Omental fat pad (tissue), 3 donors: ENCODE measurements at regions not wholly inside any gene's neighbourhood (a gene's known extent, or its start where the extent isn't known, plus 50 kb on each side); places are given as distances from the start of the nearest gene placed in this dataset.

Experiments used
- ATAC-seq: fragments of 150-250 bp; one replicate; pipeline ENCODE4 v1.9.1; 2016; ENCODE audit warnings: mild to moderate bottlenecking, moderate library complexity; ENCODE audit not compliant: low FRiP score
- DNase-seq: peaks from one replicate; pipeline ENCODE4 v3.0.0-alpha.2; 2019; ENCODE audit warnings: low spot score
- CTCF ChIP-seq, 3 donors: fragments of 450-650 bp; IDR thresholded peaks; one replicate each; pipeline ENCODE4 v1.5.1; 2016 to 2017; ENCODE audit warnings: antibody characterized with exemption in 3 of 3, mild to moderate bottlenecking in 3 of 3, moderate library complexity in 2 of 3

DNA sequence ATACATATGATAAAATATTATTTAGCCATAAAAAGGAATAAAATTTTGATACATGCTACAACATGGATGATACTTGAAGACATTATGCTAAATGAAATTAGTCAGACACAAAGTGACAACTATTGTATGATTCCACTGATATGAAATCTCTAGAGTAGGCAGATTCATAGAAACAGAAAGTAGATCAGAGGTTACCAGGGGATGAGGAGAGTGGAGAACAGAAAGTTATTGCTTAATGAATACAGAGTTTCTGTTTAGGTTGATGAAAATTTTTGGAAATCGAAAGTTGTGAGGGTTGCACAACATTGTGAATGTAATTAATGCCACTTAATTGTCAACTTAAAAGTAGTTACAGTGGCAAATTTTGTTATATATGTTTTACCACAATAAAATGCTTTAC lies 315.7 kb upstream of the USP25 start:
- TF ChIP-seq CTCF (IDR thresholded peaks at IDR 0.05), result no peak
- DNase-seq (no peak), ATAC-seq (no peak)

GRCh38 chr21:15415541-15416261 lies 314.1 kb upstream of the USP25 start:
- no peak for TF ChIP-seq CTCF (IDR thresholded peaks at IDR 0.05)
- DNase-seq, result no peak
- ATAC-seq, result no peak

DNA sequence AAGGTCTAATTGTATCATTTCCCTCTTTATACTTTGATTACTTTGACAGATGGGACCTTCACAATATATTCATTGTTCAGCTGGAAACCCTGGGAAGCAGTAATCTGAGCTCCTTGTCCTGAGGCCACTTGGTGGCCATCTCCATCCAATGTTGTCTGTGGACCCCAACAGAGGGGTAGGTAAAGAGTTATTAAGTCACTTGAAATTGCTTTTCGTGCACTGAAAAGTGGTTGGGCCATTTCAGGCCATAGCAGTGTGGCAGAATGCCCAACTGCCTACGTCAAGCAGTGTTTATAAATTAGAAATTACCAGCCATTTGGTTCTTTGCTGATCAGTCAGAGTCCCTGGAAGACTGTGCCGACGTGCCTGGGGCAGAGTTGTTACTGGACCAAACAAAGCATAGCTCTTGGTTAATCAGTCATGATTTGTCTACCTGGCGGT lies 308.3 kb upstream of the USP25 start:
- DNase-seq (no peak), ATAC-seq (no peak)
- no peak for TF ChIP-seq CTCF (IDR thresholded peaks at IDR 0.05)

- DNase-seq (no peak), ATAC-seq (no peak)
- no peak for TF ChIP-seq CTCF (IDR thresholded peaks at IDR 0.05)
Measured at GRCh38 chr21:15421947-15422346, 307.8 kb upstream of the USP25 start.

- no peak for DNase-seq
- peak; percentile 75 for ATAC-seq
Measured at GRCh38 chr21:15422783-15423182, 307.0 kb upstream of the USP25 start.

DNA sequence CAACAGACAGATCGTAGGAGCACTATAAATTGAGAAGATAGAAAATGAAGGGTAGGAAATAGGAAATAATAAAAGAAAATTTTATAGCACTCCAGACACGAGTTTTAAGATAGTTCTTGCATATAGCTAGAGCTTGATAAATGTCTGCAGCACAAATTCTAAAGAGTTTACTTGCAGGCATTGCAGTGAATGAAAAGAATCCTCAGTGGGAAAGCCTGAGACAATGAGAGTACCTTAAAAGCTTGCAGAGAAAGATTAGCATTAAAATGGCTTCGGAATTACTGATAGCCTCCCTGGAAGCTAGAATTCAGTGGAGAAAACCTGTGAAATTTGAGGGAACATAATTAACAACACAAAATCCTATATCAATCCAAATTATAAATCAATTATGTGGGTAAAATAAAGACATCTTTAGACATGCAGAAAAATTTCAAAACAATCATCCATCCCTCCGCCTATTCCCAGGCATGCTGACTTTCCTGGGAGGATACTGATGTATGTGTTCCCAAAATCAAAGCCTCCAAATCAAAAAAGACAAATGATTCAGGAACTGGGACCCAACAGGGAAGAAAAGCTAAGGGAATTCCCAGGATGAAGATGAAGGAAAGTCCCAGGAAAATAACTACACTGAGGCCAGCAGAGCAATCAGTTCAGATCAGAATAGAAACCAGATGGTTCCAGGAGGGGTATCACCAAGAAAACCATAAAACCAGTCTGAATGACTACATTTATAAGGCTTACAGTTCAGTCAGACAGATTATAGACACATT lies 305.9 kb upstream of the USP25 start:
- no peak for DNase-seq
- no peak for ATAC-seq
- no peak for TF ChIP-seq CTCF (IDR thresholded peaks at IDR 0.05)

More at GRCh38 chr21:15422783-15423182, 307.0 kb upstream of the USP25 start:
- TF ChIP-seq CTCF (IDR thresholded peaks at IDR 0.05), result no peak

GRCh38 chr21:15425049-15425448 lies 304.7 kb upstream of the USP25 start:
- no peak for DNase-seq
- no peak for ATAC-seq
- no peak for TF ChIP-seq CTCF (IDR thresholded peaks at IDR 0.05)
